Neural cell (in vitro differentiated cells): ENCODE measurements at regions not wholly inside any gene's neighbourhood (a gene's known extent, or its start where the extent isn't known, plus 50 kb on each side); places are given as distances from the start of the nearest gene placed in this dataset.

Experiments
- H2AFZ ChIP-seq: fragments of 200-600, 300-800 bp; sonication (generic), shearing (Covaris generic); 2 replicates; pipeline ENCODE4 v1.6.0; 2014; ENCODE audit warnings: low read depth, mild to moderate bottlenecking, antibody characterized with exemption, low read length, moderate library complexity
- H3F3A ChIP-seq: fragments of 200-600 bp; shearing (Covaris generic); 2 replicates; pipeline ENCODE4 v1.6.1; 2016; ENCODE audit warnings: mild to moderate bottlenecking, moderate library complexity, mixed read lengths, antibody characterized with exemption, low read length; ENCODE audit not compliant: insufficient read depth, poor library complexity, severe bottlenecking
- H3K27ac ChIP-seq: fragments of 200-600, 300-800 bp; sonication (generic), shearing (Covaris generic); 2 replicates; pipeline ENCODE4 v1.5.1; 2014; ENCODE audit warnings: mild to moderate bottlenecking, low read length, moderate library complexity
- H3K27me3 ChIP-seq: fragments of 300-800, 200-600 bp; sonication (generic), shearing (Covaris generic); 2 replicates; pipeline ENCODE4 v1.6.0; 2014; ENCODE audit warnings: mild to moderate bottlenecking, low read depth, low read length, moderate library complexity; ENCODE audit not compliant: insufficient read depth
- H3K36me3 ChIP-seq: fragments of 300-800, 200-600 bp; sonication (generic), shearing (Covaris generic); 2 replicates; pipeline ENCODE4 v1.5.1; 2014; ENCODE audit warnings: mild to moderate bottlenecking, antibody characterized with exemption, low read length, moderate library complexity; ENCODE audit not compliant: insufficient read depth
- H3K4me2 ChIP-seq: fragments of 300-800, 200-600 bp; sonication (generic), shearing (Covaris generic); 2 replicates; pipeline ENCODE4 v1.6.0; 2014; ENCODE audit warnings: mild to moderate bottlenecking, low read length
- H3K4me3 ChIP-seq: fragments of 300-800, 200-600 bp; sonication (generic), shearing (Covaris generic); 2 replicates; pipeline ENCODE4 v1.5.1; 2014; ENCODE audit warnings: mild to moderate bottlenecking, low read length, moderate library complexity
- H3K79me2 ChIP-seq: fragments of 200-600 bp; shearing (Covaris generic); replicated peaks from 2 replicates; pipeline ENCODE4 v1.6.0; 2014; ENCODE audit warnings: mild to moderate bottlenecking, low read length, moderate library complexity; ENCODE audit not compliant: insufficient read depth
- H3K9ac ChIP-seq: fragments of 300-800, 200-600 bp; sonication (generic), shearing (Covaris generic); 2 replicates; pipeline ENCODE4 v1.6.1; 2016; ENCODE audit warnings: mild to moderate bottlenecking, low read length, mixed read lengths
- H3K9me2 ChIP-seq: fragments of 200-600 bp; shearing (Covaris generic); 2 replicates; pipeline ENCODE4 v1.6.1; 2016; ENCODE audit warnings: mild to moderate bottlenecking, low read length, mixed read lengths; ENCODE audit not compliant: insufficient read depth
- H3K9me3 ChIP-seq: fragments of 200-600, 300-800 bp; sonication (generic), shearing (Covaris generic); 2 replicates; pipeline ENCODE4 v1.6.1; 2016; ENCODE audit warnings: mild to moderate bottlenecking, mixed run types, low read length, moderate library complexity, mixed read lengths
- H4K20me1 ChIP-seq: fragments of 200-600 bp; shearing (Covaris generic); 2 replicates; pipeline ENCODE4 v1.6.1; 2016; ENCODE audit warnings: mild to moderate bottlenecking, mixed run types; ENCODE audit not compliant: insufficient read depth
- CTCF ChIP-seq: fragments of 450-650 bp; IDR thresholded peaks from 2 replicates; pipeline ENCODE4 v1.5.1; 2014; ENCODE audit warnings: antibody characterized with exemption, mild to moderate bottlenecking, moderate library complexity; ENCODE audit not compliant: poor library complexity, severe bottlenecking
- EP300 ChIP-seq: fragments of 450-650 bp; conservative IDR thresholded peaks from 2 replicates; pipeline ENCODE4 v1.6.1; 2014; ENCODE audit warnings: antibody characterized with exemption, mild to moderate bottlenecking, moderate library complexity; ENCODE audit not compliant: poor library complexity, severe bottlenecking
- EZH2 ChIP-seq: fragments of 200-600, 300-800 bp; shearing (Covaris generic), sonication (generic); IDR thresholded peaks from 2 replicates; pipeline ENCODE4 v1.6.1; 2014; ENCODE audit warnings: antibody characterized with exemption, low read length, borderline replicate concordance, mild to moderate bottlenecking; ENCODE audit not compliant: insufficient read depth, poor library complexity, severe bottlenecking
- MXI1 ChIP-seq: fragments of 450-650 bp; conservative IDR thresholded peaks from 2 replicates; pipeline ENCODE4 v1.6.1; 2014; ENCODE audit warnings: antibody characterized with exemption, mild to moderate bottlenecking; ENCODE audit not compliant: poor library complexity, severe bottlenecking
- POLR2AphosphoS5 ChIP-seq: IDR thresholded peaks from 2 replicates; pipeline ENCODE4 v1.6.1; 2012
- RAD21 ChIP-seq: fragments of 450-650 bp; conservative IDR thresholded peaks from 2 replicates; pipeline ENCODE4 v1.6.1; 2014; ENCODE audit warnings: antibody characterized with exemption, mild to moderate bottlenecking, moderate library complexity
- SMC3 ChIP-seq: fragments of 450-650 bp; conservative IDR thresholded peaks from 2 replicates; pipeline ENCODE4 v1.6.1; 2014; ENCODE audit warnings: antibody characterized with exemption, mild to moderate bottlenecking, moderate library complexity; ENCODE audit not compliant: poor library complexity
- TAF1 ChIP-seq: IDR thresholded peaks from 2 replicates; pipeline ENCODE4 v1.6.1; 2012; ENCODE audit warnings: low read depth
- TF ChIP-seq, protein P1 (sequence below): IDR thresholded peaks from 2 replicates; pipeline ENCODE4 v1.6.1; 2012; ENCODE audit warnings: borderline replicate concordance

- Histone ChIP-seq H2AFZ (no peak overlapping the region), H3K9ac (no peak overlapping the region), H3K27me3 (peaks cover 32% of the 10 kb centered on the region), H3K4me3 (no peak overlapping the region), H3K9me2 (no peaks in the 10 kb centered on the region), H3K9me3 (no peaks in the 10 kb centered on the region), H3K4me2 (no peak overlapping the region), H3K27ac (no peak overlapping the region), H3K79me2 (no peaks in the 10 kb centered on the region), H3F3A (no peaks in the 10 kb centered on the region), H4K20me1 (no peaks in the 10 kb centered on the region), H3K36me3 (no peaks in the 10 kb centered on the region)
- no peak for TF ChIP-seq MXI1
- no peak for TF ChIP-seq SMC3
- TF ChIP-seq, protein P1, sequence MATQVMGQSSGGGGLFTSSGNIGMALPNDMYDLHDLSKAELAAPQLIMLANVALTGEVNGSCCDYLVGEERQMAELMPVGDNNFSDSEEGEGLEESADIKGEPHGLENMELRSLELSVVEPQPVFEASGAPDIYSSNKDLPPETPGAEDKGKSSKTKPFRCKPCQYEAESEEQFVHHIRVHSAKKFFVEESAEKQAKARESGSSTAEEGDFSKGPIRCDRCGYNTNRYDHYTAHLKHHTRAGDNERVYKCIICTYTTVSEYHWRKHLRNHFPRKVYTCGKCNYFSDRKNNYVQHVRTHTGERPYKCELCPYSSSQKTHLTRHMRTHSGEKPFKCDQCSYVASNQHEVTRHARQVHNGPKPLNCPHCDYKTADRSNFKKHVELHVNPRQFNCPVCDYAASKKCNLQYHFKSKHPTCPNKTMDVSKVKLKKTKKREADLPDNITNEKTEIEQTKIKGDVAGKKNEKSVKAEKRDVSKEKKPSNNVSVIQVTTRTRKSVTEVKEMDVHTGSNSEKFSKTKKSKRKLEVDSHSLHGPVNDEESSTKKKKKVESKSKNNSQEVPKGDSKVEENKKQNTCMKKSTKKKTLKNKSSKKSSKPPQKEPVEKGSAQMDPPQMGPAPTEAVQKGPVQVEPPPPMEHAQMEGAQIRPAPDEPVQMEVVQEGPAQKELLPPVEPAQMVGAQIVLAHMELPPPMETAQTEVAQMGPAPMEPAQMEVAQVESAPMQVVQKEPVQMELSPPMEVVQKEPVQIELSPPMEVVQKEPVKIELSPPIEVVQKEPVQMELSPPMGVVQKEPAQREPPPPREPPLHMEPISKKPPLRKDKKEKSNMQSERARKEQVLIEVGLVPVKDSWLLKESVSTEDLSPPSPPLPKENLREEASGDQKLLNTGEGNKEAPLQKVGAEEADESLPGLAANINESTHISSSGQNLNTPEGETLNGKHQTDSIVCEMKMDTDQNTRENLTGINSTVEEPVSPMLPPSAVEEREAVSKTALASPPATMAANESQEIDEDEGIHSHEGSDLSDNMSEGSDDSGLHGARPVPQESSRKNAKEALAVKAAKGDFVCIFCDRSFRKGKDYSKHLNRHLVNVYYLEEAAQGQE, result no peak
- TF ChIP-seq RAD21, result no peak
- no peak for TF ChIP-seq CTCF
- no peak for TF ChIP-seq TAF1
- TF ChIP-seq POLR2AphosphoS5, result no peak
- TF ChIP-seq EZH2, result no peak
- no peak for TF ChIP-seq EP300
These were observed 123.6 kb upstream of the TSPAN8 start for GRCh38 chr12:71281425-71281824.

GRCh38 chr12:71277866-71278265 lies 120.1 kb upstream of the TSPAN8 start:
- H3K4me3 ChIP-seq, result no peak overlapping the region
- H3K27ac ChIP-seq, result no peak overlapping the region
- H3K79me2 ChIP-seq, result no peaks in the 10 kb centered on the region
- H3K9me3 ChIP-seq, result no peaks in the 10 kb centered on the region
- H3K27me3 ChIP-seq, result peaks cover 24% of the 10 kb centered on the region
- H3K4me2 ChIP-seq, result no peak overlapping the region
- TF ChIP-seq, protein P1, result no peak
- TF ChIP-seq MXI1 (no peak), RAD21 (no peak), EZH2 (no peak), SMC3 (no peak), POLR2AphosphoS5 (no peak)
- H4K20me1 ChIP-seq, result no peaks in the 10 kb centered on the region
- H3K36me3 ChIP-seq, result no peaks in the 10 kb centered on the region
- no peak overlapping the region for H3K9ac ChIP-seq
- no peaks in the 10 kb centered on the region for H3K9me2 ChIP-seq
- no peaks in the 10 kb centered on the region for H3F3A ChIP-seq
- H2AFZ ChIP-seq, result no peak overlapping the region
